ENCODE measurements at regions not wholly inside any gene's neighbourhood (a gene's known extent, or its start where the extent isn't known, plus 50 kb on each side); places are given as distances from the start of the nearest gene placed in this dataset.

- DNase-seq (ENCODE audit: low read depth), result no peak
Measured at GRCh38 chr15:94053626-94054025, 177.7 kb upstream of the MCTP2 start.

DNA sequence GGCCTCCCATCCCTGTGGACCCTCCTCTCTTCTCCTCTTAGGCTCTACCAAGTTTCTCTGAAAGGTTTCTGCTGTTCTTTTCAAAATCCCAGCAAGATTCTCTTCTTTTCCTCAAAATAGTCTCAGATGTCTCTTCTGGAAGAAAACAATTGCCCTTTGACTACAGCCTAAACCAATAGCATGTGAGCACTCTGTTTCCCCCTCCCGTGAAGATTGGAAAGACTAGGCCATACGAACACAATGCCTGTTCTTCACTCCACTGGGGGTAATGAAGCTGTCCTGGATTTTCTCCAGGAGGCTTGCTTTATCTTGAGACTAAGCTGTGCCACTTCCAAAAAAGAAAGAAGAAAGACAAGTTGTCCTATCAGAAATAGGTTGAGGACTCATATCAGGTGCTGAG lies 178.7 kb upstream of the MCTP2 start:
- no peak for DNase-seq (ENCODE audit: low read depth)

GRCh38 chr15:94047566-94047965 lies 183.8 kb upstream of the MCTP2 start:
- DNase-seq (ENCODE audit: low read depth), result no peak

DNA sequence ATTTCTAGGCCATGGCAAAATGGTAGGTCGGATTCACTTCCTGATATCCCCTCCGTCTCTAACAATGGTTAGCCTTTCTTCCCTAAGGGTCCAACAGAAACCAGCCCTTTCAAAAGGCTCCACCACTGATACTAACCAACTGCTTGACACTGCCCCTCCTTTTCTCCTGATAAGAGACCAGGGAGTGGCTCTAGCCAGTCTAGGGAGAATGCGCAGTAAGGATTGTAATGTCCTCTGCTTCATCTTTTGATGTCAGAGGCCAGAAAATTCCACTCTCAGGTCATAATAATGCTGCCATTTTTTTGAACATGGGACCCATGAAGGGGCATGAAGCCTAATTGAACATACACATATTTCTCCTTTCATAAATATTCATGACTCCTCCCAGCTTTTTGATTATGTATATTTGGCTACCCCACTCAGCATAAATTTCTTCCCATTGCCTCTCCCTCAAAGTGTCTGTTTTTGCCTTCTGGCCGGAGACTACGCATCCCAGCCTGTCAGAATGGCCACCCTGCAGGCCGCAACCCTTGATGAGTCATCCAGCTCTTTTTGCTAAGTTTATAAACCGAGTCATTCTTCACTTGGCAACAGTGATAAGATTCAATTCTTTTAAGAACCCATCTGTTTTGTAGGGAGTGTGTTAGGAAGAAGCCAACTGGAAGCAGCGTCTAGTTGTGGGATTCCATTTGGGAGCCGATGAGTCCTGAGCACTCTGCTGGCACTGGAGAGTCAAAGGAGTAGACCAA lies 189.0 kb upstream of the MCTP2 start:
- DNase-seq (ENCODE audit: low read depth), result no peak

DNA sequence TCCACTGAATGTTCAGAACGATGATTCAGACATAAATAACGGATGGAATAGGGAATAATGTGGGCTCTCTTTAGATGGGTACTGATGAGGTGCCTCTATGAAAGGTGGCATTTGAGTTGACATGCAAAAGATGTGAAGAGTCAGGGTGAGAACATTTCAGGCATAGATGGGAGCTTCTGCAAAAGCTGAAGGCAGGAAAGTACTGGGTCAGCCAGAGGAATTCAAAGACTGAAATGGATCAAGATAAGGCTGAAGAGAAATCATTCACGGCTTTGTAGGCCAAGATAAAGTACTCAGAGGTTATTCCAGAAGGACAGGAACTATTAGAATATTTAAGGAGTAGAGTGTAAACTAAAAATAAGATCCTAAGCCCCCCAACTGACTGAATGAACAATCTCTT lies 189.6 kb upstream of the MCTP2 start:
- DNase-seq (ENCODE audit: low read depth), result no peak

GRCh38 chr15:94040541-94041248 lies 190.7 kb upstream of the MCTP2 start:
- no peak for DNase-seq (ENCODE audit: low read depth)

DNA sequence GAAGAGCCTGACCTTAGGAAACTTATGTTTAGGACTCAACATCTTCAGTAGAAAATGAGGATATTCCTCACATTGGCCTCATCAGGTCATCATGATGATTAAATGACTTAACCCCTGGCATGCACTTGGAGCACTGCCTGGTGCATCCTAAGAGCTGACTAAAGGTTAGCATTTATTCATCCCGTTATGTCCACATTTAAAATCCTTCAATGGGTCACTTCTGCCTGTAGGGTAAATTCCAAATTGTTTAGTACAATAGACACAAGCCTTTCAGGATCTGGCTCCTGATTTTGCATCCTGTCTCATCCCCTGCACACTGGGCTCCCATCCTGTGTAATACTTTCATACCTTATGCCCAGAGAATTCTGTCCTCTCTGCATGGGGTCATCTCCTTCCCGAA lies 195.2 kb upstream of the MCTP2 start:
- DNase-seq (ENCODE audit: low read depth), result no peak

DNA sequence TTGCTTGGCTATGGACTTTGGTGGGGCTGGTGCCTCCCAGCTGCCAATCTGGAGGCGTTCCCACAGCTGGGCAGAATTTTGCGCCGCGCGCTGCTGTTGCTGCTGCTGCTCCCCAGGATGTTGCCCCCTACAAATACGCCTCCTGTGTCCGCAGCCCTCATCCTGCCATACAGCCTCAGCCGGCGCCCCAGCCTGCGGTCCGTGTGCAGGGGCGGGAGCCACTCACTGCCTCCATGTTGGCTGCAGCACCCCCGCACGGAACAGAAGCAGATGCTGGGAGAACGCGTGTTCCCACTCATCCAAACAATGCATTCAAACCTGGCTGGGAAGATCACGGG lies 197.7 kb upstream of the MCTP2 start:
- no peak for DNase-seq (ENCODE audit: low read depth)

- no peak for DNase-seq (ENCODE audit: low read depth)
Measured at GRCh38 chr15:94033014-94033682, 198.2 kb upstream of the MCTP2 start.

DNA sequence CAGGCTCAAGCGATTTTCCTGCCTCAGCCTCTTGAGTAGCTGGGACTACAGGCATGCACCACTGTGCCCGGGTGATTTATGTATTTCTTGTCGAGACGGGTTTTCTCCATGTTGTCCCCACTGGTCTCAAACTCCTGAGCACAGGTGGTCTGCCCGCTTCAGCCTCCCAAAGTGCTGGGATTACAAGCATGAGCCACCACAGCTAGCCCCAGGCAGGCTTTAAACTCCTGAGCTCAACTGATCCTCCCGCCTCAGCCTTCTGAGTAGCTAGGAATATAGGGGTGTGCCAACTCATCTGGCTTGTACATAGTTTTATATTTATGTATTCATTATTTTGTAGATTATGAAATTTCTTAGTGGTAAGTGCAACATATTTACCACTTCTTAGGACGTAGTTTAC lies 198.8 kb upstream of the MCTP2 start:
- DNase-seq (ENCODE audit: low read depth), result no peak

DNA sequence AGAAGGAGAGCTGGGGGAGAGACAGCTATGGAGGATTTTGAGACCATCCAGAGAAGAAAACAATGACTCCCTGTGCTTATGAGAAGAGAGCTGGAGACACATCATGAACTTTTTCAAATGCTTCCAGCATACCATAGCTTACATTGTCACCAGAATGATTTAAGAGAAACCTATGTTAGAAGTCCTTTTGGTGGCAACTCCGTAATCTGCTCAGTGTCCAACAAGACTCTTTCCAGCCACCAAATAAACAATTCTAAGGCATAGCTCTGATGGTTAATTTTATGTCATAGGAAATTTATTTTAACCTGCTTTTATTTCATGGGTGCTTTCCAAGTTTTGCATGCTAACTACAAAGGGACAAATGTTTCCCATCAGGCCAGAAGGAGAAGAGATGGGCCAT lies 200.3 kb upstream of the MCTP2 start:
- DNase-seq (ENCODE audit: low read depth), result no peak

DNA sequence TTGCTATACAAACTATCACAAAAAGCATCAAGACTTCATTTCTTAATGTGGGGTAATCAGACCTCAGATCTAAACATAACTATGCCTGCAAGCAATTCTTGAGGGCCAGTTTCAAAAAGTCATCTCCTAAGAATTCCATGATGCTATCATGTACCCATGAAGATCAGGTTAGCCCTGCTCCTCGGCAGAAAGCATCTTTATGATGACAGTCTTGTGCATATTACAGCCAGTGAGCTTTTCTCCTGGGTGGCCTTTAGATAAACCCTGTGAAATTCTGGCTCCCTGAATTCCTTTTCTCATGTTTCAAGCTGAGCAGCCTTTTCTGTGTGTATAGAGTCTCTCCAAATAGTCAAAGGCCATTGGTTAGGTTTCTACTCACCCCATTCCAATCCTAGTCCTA lies 201.9 kb upstream of the MCTP2 start:
- DNase-seq (ENCODE audit: low read depth), result no peak

GRCh38 chr15:94028809-94029208 lies 202.6 kb upstream of the MCTP2 start:
- no peak for DNase-seq (ENCODE audit: low read depth)

- no peak for DNase-seq (ENCODE audit: low read depth)
Measured at GRCh38 chr15:94028121-94028520, 203.2 kb upstream of the MCTP2 start.

GRCh38 chr15:94027581-94027980 lies 203.8 kb upstream of the MCTP2 start:
- no peak for DNase-seq (ENCODE audit: low read depth)

DNA sequence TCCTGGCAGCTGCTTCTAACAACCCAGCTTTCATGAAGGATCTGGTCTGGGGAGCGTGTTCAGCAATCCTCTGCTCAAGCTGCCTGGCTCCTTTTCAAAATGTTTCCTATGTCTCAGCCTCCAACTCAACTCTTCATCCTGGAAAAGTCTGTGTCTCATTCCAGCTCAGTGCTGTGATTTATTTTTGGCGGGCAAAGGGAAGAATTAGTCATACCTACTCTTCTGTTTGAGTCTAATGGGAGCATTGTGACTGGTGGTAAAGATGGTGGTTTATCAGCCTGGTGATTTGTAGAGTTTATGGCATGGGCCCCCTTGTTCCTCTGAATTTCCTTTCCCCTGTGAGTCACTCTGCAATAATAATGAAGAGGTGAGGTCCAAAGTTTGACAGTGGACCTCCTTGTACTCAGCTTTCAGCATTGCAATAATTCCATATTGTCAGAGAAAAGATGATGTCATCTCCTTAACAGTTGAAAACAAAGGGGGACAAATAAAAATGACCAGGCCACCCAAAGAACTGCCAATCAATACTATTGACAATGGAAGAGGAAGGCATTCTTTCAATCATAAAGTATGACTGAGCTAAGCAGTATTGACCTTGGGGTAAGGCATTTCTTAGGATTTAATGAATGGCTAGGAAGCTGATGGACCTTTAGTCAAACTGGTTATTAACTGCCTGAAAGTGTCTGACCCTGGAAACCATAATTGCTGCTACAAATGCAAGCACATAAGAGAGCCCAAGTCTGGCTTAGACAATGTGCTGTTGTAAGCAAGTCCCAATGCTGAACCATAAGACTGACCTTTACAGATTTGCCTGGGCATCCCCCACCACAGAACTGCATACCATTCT lies 204.7 kb upstream of the MCTP2 start:
- no peak for DNase-seq (ENCODE audit: low read depth)

- no peak for DNase-seq (ENCODE audit: low read depth)
Measured at GRCh38 chr15:94023531-94023930, 207.8 kb upstream of the MCTP2 start.

DNA sequence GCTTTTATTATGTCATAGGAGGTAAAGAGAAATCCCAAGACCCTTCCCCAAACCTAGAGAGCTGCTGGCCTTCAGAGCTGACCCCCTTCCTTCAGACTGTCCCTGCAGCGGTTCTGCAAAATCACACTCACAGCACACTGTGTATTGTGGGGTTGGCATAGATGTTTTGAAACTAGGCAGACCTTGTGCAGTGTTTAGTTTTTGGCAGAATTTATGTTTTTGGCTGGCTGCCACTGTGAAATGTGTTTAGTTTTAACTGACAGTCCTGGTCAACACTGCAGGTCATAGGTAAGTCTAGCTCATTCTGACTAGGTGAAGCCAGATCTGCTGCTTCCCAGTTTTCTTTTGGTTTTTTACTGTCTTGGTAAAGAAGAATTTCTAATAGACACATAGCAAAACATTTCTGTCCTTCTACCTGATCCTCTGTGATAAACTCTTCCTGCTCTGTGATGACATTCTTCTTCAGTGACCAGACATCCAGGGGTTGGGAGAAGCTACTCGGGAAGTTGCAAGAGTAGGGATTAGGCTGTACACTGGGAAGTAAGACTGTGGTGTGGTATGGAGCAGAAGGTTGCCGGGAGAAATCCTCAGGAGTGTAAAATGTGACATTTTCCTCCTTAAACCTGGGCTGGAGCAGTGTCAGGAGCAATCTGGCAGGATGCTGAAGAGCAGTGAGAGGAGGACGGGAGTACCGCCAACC lies 209.6 kb upstream of the MCTP2 start:
- DNase-seq (ENCODE audit: low read depth), result no peak

DNA sequence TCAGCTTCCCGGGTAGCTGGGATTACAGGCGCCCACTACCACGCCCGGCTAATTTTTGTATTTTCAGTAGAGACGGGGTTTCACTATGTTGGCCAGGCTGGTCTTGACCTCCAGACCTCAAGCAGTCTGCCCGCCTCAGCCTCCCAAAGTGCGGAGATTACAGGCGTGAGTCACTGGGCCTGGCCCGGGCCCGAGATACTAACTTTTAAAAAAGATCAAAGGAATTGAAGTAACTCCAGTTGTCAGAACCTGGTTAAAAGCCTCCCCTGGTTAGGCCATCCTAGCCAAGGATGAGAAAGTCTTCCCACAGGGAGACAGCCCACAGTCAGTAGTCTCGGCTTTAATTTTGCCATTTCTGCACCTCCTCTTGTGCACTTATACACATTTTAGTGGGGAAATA lies 212.3 kb upstream of the MCTP2 start:
- no peak for DNase-seq (ENCODE audit: low read depth)

DNA sequence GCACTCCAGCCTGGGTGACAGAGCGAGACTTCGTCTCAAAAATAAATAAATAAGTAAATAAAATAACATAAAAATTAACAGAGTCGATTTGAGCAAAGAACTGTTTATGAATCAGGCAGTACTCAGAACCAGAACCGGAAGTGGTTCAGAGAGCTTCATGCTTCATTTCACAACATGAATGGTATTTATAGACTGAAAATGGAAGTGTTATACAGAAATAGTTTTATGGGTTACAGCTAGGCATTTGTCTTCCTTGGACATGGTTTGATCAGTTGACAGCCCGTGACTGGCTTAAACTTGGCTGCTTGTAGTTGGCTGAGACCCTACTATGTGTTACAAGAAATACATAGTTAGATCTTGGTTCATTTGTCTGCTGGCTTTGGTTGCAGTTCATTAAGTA lies 216.0 kb upstream of the MCTP2 start:
- DNase-seq (ENCODE audit: low read depth), result no peak

DNA sequence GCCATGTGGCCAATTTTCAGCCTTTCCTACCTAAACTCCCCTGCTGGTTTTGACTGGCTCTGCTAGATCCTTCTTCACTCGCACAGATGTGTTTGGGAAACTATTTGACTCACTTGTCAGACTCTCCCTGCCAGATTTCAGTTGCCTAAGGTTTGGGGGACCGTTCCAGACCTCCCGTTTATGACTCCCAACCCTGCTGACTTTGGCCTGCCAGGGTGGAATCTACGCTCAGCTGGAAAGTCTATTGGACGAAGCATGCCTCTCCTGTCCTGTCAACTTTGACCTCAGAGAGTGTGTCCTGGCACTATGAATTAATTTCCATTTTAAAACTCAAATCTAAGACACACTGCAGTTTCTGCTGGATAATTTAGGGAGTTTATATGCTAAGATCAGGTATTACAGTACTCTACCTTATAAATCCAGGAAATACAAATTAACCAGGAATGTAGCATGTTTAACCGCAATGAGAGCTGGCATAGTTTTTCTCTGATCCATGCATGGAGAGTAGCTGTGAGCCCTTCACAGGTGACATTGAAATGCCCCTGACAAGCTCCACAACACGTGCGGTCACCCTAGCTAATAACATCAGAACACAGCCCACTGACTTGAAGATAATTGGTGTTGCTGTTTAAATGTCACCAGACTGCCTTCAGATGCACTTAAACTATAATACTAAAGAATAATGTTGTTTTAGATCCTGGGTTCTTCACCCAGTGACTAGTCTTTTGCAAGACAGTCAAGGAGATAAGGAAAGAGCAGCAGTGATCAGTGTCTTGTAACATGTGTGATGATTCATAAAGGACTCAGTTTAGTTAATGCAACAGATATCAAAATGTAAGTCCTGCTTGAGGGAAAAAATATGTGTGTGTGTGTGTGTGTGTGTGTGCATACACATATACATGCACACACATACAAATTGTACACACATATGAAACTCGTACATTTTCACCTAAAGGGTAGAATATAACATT lies 223.0 kb upstream of the MCTP2 start:
- no peak for DNase-seq (ENCODE audit: low read depth)
